Prostate gland (tissue), 2 donors: ENCODE measurements at regions not wholly inside any gene's neighbourhood (a gene's known extent, or its start where the extent isn't known, plus 50 kb on each side); places are given as distances from the start of the nearest gene placed in this dataset.

ENCODE experiments used
- DNase-seq: peaks from one replicate; pipeline ENCODE4 v3.0.0-alpha.2; 2019; ENCODE audit warnings: low spot score
- H3K27ac ChIP-seq, 2 donors: fragments of 200-600 bp; sonication (generic); 2 replicates each; pipeline ENCODE4 v1.5.1; 2017 to 2019
- H3K27me3 ChIP-seq: fragments of 200-600 bp; sonication (generic); replicated peaks from 2 replicates; pipeline ENCODE4 v1.5.1; 2019; ENCODE audit not compliant: insufficient read depth
- H3K36me3 ChIP-seq, 2 donors: fragments of 200-600 bp; sonication (generic); 1 replicate in 1 of 2; 2 replicates in 1 of 2; pipeline versions ENCODE4 v1.5.1 to v1.8.1; 2017 to 2019
- H3K4me1 ChIP-seq: fragments of 200-600 bp; sonication (generic); replicated peaks from 2 replicates; pipeline ENCODE4 v1.5.1; 2019
- H3K4me3 ChIP-seq, 2 donors: fragments of 200-600 bp; sonication (generic); 2 replicates each; pipeline ENCODE4 v1.5.1; 2017 to 2019
- H3K9me3 ChIP-seq: fragments of 200-600 bp; sonication (generic); 2 replicates; pipeline ENCODE4 v1.5.1; 2017
- CTCF ChIP-seq, 4 experiments: fragments of 200-600 bp in 2 of 4; fragments of 450-650 bp in 2 of 4; sonication (generic) in 2 of 4; IDR thresholded peaks; 1 replicate in 3 of 4; 2 replicates in 1 of 4; pipeline ENCODE4 v1.5.1; 2016 to 2019; ENCODE audit warnings: antibody characterized with exemption in 4 of 4, mild to moderate bottlenecking in 2 of 4, moderate library complexity in 2 of 4
- POLR2A ChIP-seq: fragments of 450-650 bp; IDR thresholded peaks from one replicate; pipeline ENCODE4 v1.6.1; 2016; ENCODE audit warnings: antibody characterized with exemption, mild to moderate bottlenecking
- POLR2AphosphoS5 ChIP-seq: sonication (generic); formaldehyde crosslinking; IDR thresholded peaks from one replicate; pipeline ENCODE4 v1.6.1; 2017; ENCODE audit warnings: antibody characterized with exemption
- WGBS: methylation state at CpG from one replicate; pipeline ENCODE4 v1.1.5; 2018; 5-methylcytosine and 5-hydroxymethylcytosine counted together
- intact Hi-C: fragments of 100-400 bp; cut with DNase I; formaldehyde crosslinking; loops from one replicate; pipeline ENCODE4 v1.14.2; 2022

- no peak overlapping the region for H3K27ac ChIP-seq
- H3K4me1 ChIP-seq = peaks cover 2% of the 10 kb centered on the region
- 73% methylated on average over 2 of the region's 2 CpGs for WGBS
- intact Hi-C loops = no loop called here
- no peak for DNase-seq
- H3K9me3 ChIP-seq = no peaks in the 10 kb centered on the region
- H3K27me3 ChIP-seq = no peaks in the 10 kb centered on the region
- no peaks in the 10 kb centered on the region for H3K36me3 ChIP-seq
- TF ChIP-seq POLR2AphosphoS5 (no peak), CTCF (IDR thresholded peaks at IDR 0.05) (no peak), POLR2A (no peak)
- no peak overlapping the region for H3K4me3 ChIP-seq
Measured at GRCh38 chr9:86782831-86783230, 164.5 kb downstream of the GAS1 start.

DNA sequence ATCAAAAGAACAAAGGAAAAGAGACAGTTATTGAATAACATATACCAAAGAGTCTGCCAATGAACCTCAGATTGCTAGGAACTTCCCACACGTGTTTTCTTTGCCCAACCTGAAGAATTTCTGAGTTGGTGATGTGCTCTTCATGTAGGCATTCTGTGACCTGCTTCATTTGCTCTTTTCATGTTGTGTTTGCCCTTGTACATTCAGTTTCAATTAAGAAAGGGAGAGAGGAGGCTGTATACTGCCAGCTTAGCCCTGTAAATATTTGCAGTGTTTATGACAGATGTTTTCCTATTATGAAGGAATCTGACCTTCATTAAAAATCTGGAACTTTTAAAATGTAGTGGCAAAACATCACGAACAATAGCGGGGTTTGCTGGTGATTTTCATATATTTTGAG is 168.5 kb downstream of the GAS1 start:
- Histone ChIP-seq H3K27me3 (no peaks in the 10 kb centered on the region), H3K4me1 (no peaks in the 10 kb centered on the region), H3K27ac (no peak overlapping the region), H3K36me3 (no peaks in the 10 kb centered on the region), H3K9me3 (no peaks in the 10 kb centered on the region), H3K4me3 (no peak overlapping the region)
- no peak for DNase-seq
- TF ChIP-seq CTCF (IDR thresholded peaks at IDR 0.05) (no peak), POLR2A (no peak), POLR2AphosphoS5 (no peak)
- intact Hi-C loops = no loop called here
- WGBS = 75% methylated on average over 3 of the region's 3 CpGs

- no peak overlapping the region for H3K4me3 ChIP-seq
- H3K27ac ChIP-seq = no peak overlapping the region
- H3K36me3 ChIP-seq = no peaks in the 10 kb centered on the region
- no peak for DNase-seq
- TF ChIP-seq POLR2AphosphoS5 (no peak), POLR2A (no peak)
- intact Hi-C loops = no loop called here
- no peaks in the 10 kb centered on the region for H3K4me1 ChIP-seq
- H3K27me3 ChIP-seq = no peaks in the 10 kb centered on the region
- H3K9me3 ChIP-seq = no peaks in the 10 kb centered on the region
- 34% methylated on average over 2 of the region's 2 CpGs for WGBS
Measured at GRCh38 chr9:86775718-86776117, 171.6 kb downstream of the GAS1 start.

DNA sequence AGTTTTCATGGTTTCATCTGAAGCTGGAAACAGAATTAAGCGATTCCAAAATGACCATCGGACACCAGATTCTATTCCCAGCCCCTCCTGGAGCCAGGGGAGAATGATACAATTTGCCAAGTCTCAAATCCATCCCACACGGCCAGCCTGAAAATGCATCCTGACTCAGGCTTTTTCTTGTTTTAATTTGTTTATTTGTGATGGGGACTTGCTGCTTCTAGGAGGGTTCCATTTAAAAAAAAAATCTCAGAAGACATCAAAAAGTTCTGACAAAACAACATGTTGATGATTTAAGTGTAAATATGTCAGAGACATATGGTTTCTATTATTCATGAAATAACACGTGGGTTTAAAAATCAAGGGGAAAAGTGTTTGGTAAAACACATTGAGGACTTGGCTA is 173.2 kb downstream of the GAS1 start:
- DNase-seq = no peak
- H3K27me3 ChIP-seq = no peaks in the 10 kb centered on the region
- H3K27ac ChIP-seq = no peak overlapping the region
- TF ChIP-seq POLR2AphosphoS5 = no peak
- TF ChIP-seq POLR2A = no peak
- no peak for TF ChIP-seq CTCF (IDR thresholded peaks at IDR 0.05)
- H3K36me3 ChIP-seq = no peaks in the 10 kb centered on the region
- 64% methylated on average over 4 of the region's 4 CpGs for WGBS
- no peaks in the 10 kb centered on the region for H3K9me3 ChIP-seq
- intact Hi-C loops = no loop called here
- H3K4me1 ChIP-seq = no peaks in the 10 kb centered on the region
- H3K4me3 ChIP-seq = no peak overlapping the region

DNA sequence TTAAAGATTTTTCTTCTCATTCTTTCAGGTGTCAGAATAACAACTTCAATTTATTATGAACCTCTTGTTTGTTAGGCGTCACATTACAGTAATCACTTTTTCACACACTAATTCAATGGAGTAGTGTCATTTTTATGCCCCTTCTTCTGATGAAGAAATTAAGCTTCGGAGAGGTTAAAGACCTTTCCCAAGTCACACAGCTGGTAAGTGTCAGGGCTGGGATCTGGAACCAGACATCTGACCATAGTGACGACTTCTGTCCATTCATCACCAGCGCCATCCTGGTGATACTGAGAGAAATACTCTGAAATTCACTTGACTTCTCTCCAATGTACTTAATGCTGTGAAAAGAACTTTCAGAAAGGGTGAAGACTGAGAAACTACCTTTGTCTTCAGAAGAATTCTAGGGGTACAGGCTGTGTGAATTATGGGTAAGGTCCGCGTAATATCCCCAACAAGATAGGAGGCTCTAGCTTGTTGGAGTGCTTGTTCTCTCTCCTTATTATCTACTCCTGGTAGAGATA is 173.8 kb downstream of the GAS1 start:
- Histone ChIP-seq H3K27ac (no peak overlapping the region), H3K9me3 (no peaks in the 10 kb centered on the region), H3K27me3 (no peaks in the 10 kb centered on the region), H3K36me3 (no peaks in the 10 kb centered on the region), H3K4me1 (no peaks in the 10 kb centered on the region), H3K4me3 (no peak overlapping the region)
- intact Hi-C loops = no loop called here
- TF ChIP-seq POLR2AphosphoS5 = no peak
- TF ChIP-seq CTCF (IDR thresholded peaks at IDR 0.05) = no peak
- TF ChIP-seq POLR2A = no peak
- no peak for DNase-seq
- WGBS = 93% methylated on average over 6 of the region's 6 CpGs
